ENCODE measurements at regions not wholly inside any gene's neighbourhood (a gene's known extent, or its start where the extent isn't known, plus 50 kb on each side); places are given as distances from the start of the nearest gene placed in this dataset.

GRCh38 chr2:66940080-66940479 is 457.1 kb upstream of the ETAA1 start:
- no peak overlapping the region for H3K4me3 ChIP-seq (replicated peaks; ENCODE audit: insufficient read depth, low read length)
- DNase-seq (ENCODE audit: low read depth in 1 of 2, low spot score in 1 of 2), result no peak
- H3K27ac ChIP-seq (replicated peaks), result no peak overlapping the region
- TF ChIP-seq CTCF (IDR thresholded peaks at IDR 0.05; ENCODE audit: insufficient read depth, low read length), result no peak
- TF ChIP-seq SPI1 (IDR thresholded peaks at IDR 0.05; ENCODE audit: borderline replicate concordance, low read depth), result no peak
- no peak for TF ChIP-seq POLR2AphosphoS5 (IDR thresholded peaks at IDR 0.05; ENCODE audit: low read depth)
- TF ChIP-seq, protein P1, sequence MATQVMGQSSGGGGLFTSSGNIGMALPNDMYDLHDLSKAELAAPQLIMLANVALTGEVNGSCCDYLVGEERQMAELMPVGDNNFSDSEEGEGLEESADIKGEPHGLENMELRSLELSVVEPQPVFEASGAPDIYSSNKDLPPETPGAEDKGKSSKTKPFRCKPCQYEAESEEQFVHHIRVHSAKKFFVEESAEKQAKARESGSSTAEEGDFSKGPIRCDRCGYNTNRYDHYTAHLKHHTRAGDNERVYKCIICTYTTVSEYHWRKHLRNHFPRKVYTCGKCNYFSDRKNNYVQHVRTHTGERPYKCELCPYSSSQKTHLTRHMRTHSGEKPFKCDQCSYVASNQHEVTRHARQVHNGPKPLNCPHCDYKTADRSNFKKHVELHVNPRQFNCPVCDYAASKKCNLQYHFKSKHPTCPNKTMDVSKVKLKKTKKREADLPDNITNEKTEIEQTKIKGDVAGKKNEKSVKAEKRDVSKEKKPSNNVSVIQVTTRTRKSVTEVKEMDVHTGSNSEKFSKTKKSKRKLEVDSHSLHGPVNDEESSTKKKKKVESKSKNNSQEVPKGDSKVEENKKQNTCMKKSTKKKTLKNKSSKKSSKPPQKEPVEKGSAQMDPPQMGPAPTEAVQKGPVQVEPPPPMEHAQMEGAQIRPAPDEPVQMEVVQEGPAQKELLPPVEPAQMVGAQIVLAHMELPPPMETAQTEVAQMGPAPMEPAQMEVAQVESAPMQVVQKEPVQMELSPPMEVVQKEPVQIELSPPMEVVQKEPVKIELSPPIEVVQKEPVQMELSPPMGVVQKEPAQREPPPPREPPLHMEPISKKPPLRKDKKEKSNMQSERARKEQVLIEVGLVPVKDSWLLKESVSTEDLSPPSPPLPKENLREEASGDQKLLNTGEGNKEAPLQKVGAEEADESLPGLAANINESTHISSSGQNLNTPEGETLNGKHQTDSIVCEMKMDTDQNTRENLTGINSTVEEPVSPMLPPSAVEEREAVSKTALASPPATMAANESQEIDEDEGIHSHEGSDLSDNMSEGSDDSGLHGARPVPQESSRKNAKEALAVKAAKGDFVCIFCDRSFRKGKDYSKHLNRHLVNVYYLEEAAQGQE (IDR thresholded peaks at IDR 0.05; ENCODE audit: insufficient replicate concordance, low read depth), result no peak
- TF ChIP-seq GABPA (IDR thresholded peaks at IDR 0.05; ENCODE audit: low read depth), result no peak
- no peaks in the 10 kb centered on the region for H3K27me3 ChIP-seq (ENCODE audit: insufficient read depth, poor library complexity, severe bottlenecking)

GRCh38 chr2:66948234-66948633 is 448.9 kb upstream of the ETAA1 start:
- Histone ChIP-seq H3K27ac (replicated peaks) (no peak overlapping the region), H3K4me3 (replicated peaks; ENCODE audit: insufficient read depth, low read length) (no peak overlapping the region), H3K27me3 (ENCODE audit: insufficient read depth, poor library complexity, severe bottlenecking) (no peaks in the 10 kb centered on the region)
- no peak for DNase-seq (ENCODE audit: low read depth in 1 of 2, low spot score in 1 of 2)
- no peak for TF ChIP-seq POLR2AphosphoS5 (IDR thresholded peaks at IDR 0.05; ENCODE audit: low read depth)
- TF ChIP-seq SPI1 (IDR thresholded peaks at IDR 0.05; ENCODE audit: borderline replicate concordance, low read depth), result no peak
- no peak for TF ChIP-seq GABPA (IDR thresholded peaks at IDR 0.05; ENCODE audit: low read depth)
- no peak for TF ChIP-seq CTCF (IDR thresholded peaks at IDR 0.05; ENCODE audit: insufficient read depth, low read length)
- TF ChIP-seq, protein P1 (IDR thresholded peaks at IDR 0.05; ENCODE audit: insufficient replicate concordance, low read depth), result no peak

DNA sequence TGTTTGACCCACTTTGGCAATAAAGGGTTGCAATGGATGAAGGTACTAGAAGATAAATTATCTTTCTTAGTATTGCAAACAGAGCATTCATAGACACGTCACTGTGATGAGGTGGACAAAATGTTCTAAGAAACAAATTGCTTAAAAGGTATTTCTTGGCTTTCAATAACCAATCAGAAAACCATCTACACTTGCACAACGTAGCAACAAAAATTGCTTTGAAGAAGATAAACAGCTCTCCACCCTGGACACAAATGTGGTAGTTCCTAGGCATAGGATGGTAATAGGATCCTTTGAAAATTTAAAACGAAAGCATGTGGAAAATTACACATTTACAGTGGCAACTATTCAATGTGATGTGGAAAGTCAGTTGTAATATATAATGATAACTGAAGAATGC is 439.9 kb upstream of the ETAA1 start:
- no peak for DNase-seq (ENCODE audit: low read depth in 1 of 2, low spot score in 1 of 2)
- H3K4me3 ChIP-seq (replicated peaks; ENCODE audit: insufficient read depth, low read length), result no peak overlapping the region
- TF ChIP-seq GABPA (IDR thresholded peaks at IDR 0.05; ENCODE audit: low read depth) (no peak), POLR2AphosphoS5 (IDR thresholded peaks at IDR 0.05; ENCODE audit: low read depth) (no peak), SPI1 (IDR thresholded peaks at IDR 0.05; ENCODE audit: borderline replicate concordance, low read depth) (no peak), CTCF (IDR thresholded peaks at IDR 0.05; ENCODE audit: insufficient read depth, low read length) (no peak)
- TF ChIP-seq, protein P1 (IDR thresholded peaks at IDR 0.05; ENCODE audit: insufficient replicate concordance, low read depth), result no peak
- H3K27me3 ChIP-seq (ENCODE audit: insufficient read depth, poor library complexity, severe bottlenecking), result no peaks in the 10 kb centered on the region
- H3K27ac ChIP-seq (replicated peaks), result no peak overlapping the region
